ENCODE measurements at regions not wholly inside any gene's neighbourhood (a gene's known extent, or its start where the extent isn't known, plus 50 kb on each side); places are given as distances from the start of the nearest gene placed in this dataset.

DNA sequence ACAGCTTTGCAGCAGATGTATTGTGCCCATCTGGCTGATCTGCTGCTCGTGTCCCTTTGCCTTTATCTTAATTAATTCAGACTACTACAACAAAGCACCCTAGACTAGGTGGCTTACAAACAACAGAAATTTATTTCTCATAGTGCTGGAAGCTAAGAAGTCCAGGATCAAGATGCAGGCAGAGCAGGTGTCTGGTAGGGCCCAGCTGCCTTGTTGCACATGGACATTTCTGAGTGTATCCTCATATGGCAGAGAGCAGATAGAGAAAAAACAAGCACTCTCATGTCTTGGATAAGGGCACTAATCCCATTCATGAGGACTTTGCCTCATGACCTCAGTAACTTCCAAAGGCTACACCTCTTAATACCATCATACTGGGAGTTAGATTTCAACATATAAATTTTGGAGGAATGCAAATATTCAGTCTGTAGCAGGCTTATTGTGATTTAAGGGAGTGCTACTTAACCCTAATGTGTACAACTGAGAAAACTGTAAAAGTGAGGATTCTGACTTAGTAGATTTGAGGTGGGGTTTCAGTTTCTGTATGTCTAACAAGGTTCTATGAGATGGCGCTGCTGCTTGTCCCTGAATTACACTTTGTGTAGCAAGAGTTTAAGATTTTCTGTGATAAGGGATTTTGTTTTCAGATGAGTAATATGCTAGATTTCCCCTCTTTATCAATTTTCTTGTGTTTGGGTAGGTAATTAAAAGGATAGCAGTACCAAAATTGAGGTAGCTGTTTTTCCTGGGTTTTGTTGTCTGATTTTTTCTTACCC is 473.2 kb upstream of the TECRL start:
- no peak overlapping the region for H3K27ac ChIP-seq
- no peak for TF ChIP-seq ZFX (IDR thresholded peaks at IDR 0.05)
- TF ChIP-seq, protein P1, sequence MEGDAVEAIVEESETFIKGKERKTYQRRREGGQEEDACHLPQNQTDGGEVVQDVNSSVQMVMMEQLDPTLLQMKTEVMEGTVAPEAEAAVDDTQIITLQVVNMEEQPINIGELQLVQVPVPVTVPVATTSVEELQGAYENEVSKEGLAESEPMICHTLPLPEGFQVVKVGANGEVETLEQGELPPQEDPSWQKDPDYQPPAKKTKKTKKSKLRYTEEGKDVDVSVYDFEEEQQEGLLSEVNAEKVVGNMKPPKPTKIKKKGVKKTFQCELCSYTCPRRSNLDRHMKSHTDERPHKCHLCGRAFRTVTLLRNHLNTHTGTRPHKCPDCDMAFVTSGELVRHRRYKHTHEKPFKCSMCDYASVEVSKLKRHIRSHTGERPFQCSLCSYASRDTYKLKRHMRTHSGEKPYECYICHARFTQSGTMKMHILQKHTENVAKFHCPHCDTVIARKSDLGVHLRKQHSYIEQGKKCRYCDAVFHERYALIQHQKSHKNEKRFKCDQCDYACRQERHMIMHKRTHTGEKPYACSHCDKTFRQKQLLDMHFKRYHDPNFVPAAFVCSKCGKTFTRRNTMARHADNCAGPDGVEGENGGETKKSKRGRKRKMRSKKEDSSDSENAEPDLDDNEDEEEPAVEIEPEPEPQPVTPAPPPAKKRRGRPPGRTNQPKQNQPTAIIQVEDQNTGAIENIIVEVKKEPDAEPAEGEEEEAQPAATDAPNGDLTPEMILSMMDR (conservative IDR thresholded peaks at IDR 0.05): no peak

DNA sequence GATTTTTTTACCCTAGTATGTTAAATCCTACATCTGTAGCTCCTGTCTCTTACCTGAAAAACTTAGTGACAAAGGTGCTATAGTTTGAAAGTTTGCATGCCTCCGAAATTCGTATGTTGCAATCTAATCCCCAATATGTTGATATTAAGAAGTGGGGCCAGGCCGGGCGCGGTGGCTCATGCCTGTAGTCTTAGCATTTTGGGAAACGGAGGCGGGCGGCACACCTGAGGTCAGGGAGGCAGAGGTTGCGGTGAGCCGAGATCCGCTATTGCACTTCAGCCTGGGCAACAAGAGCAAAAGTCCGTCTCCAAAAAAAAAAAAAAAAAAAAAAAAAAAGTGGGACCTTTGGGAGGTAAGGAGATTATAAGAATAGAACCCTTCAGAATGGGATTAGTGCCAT is 471.3 kb upstream of the TECRL start:
- H3K27ac ChIP-seq: no peak overlapping the region
- no peak for TF ChIP-seq ZFX (IDR thresholded peaks at IDR 0.05)
- TF ChIP-seq, protein P1 (conservative IDR thresholded peaks at IDR 0.05): no peak

DNA sequence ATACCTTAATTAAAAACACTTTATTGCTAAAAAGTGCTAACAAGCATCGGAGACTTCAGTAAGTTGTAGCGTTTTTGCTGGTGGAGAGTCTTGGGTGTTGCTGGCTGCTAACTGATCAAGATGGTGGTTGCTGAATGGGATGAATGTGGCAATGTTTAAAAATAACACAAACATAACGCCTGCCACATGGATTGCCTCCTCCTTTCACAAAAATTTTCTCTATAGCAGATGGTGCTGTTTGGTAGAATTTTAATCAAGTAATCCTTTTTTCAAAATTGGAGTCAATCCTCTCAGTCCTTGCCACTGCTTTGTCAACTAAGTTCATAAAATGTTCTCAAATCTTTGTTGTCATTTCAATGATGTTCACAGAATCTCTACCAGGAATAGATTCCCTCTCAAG is 466.8 kb upstream of the TECRL start:
- no peak overlapping the region for H3K27ac ChIP-seq
- no peak for TF ChIP-seq ZFX (IDR thresholded peaks at IDR 0.05)
- TF ChIP-seq, protein P1 (conservative IDR thresholded peaks at IDR 0.05): no peak

DNA sequence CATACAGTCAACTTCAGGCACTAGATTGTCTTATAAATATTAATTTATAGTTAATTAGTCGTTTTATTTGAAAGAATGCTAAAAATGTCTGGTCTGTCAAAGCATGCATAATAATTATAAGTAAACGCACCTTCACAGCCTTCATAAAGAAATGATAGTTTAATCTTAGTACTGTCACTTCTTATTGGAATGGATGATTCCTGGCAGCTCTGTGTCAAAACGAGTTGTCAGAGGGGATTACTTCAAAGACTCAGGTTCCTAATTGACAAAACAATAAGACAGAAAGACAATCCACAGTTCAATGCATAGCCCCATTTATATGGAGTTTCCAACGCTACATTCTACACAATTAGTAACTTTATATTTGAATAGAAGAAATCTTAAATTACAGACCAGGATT is 461.3 kb upstream of the TECRL start:
- H3K27ac ChIP-seq: no peak overlapping the region
- TF ChIP-seq, protein P1 (conservative IDR thresholded peaks at IDR 0.05): no peak
- TF ChIP-seq ZFX (IDR thresholded peaks at IDR 0.05): no peak

DNA sequence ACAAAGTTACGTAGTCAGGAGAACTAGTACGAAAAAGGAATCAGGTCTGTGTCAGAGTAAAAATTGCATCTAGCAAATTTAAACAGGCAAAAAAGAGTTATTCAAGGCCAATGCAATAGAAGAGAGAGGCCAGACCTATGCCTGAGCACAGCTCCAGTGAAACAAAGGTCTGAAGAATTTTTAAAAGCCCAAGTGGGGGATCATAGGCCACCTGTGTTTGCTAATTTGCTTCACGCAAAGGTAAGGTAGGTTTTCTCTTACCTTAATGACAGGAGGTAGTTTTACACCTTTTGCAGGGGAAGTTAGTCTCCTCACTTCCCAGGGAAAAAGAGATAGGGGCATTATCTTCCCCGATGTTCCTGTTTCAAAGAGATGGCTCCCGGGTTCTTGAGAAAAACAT is 448.6 kb upstream of the TECRL start:
- no peak overlapping the region for H3K27ac ChIP-seq
- TF ChIP-seq, protein P1 (conservative IDR thresholded peaks at IDR 0.05): no peak
- no peak for TF ChIP-seq ZFX (IDR thresholded peaks at IDR 0.05)

DNA sequence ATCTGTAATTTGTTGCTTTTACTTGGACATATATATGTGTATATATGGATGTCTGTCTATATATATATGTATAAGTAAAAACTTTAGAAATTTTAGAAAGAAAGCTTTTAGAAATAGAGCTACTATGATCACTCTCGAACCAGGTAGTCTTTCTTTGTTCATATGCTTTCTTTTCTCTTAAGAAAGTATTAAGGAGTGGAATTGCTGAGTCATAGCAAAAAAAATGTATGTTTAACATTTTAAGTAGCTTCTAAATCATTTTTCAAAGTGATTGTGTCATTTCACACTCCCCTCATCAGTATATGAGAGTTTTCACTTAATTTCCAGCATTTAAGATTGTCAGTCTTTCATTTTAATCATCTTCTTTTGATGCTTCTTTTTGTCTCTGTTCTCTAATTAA is 447.9 kb upstream of the TECRL start:
- TF ChIP-seq, protein P1 (conservative IDR thresholded peaks at IDR 0.05): no peak
- no peak for TF ChIP-seq ZFX (IDR thresholded peaks at IDR 0.05)

DNA sequence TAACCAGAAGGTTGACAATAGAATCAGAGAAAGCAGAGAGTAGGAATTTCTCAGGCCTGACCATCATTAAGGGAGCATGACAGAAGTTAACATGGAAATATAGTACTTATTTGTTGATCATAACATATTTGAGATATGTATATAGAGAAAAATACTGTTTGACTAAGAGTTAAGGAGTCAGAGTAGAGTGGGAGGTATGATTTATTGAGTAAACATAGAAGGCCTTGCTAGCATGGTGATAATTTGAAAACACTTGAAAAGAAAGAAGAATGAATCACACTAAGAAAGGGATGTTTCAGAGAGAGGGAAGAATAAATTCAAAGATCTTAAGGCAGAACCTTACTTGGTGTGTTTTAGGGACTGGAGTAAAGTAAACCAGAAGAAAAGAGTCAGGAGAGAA is 437.2 kb upstream of the TECRL start:
- TF ChIP-seq ZFX (IDR thresholded peaks at IDR 0.05): no peak
- TF ChIP-seq, protein P1 (conservative IDR thresholded peaks at IDR 0.05): no peak
- H3K27ac ChIP-seq: no peak overlapping the region

More for the DNA sequence above, 447.9 kb upstream of the TECRL start:
- H3K27ac ChIP-seq: no peak overlapping the region
